Osteoblast (primary cell): ENCODE measurements at regions not wholly inside any gene's neighbourhood (a gene's known extent, or its start where the extent isn't known, plus 50 kb on each side); places are given as distances from the start of the nearest gene placed in this dataset.

Source experiments
- DNase-seq: peaks from one replicate; pipeline ENCODE4 v3.0.0; 2011; ENCODE audit warnings: low spot score, mixed read lengths; ENCODE audit not compliant: insufficient read length; ENCODE audit errors: missing footprints
- H2AFZ ChIP-seq: 2 replicates; pipeline ENCODE4 v1.6.0; 2011; ENCODE audit warnings: mild to moderate bottlenecking, low read length
- H3K27ac ChIP-seq: 2 replicates; pipeline ENCODE4 v1.5.1; 2011; ENCODE audit warnings: mild to moderate bottlenecking, low read depth, low read length, moderate library complexity
- H3K27me3 ChIP-seq: 2 replicates; pipeline ENCODE4 v1.6.0; 2012; ENCODE audit warnings: mild to moderate bottlenecking, control low read depth, inconsistent platforms, low read length, moderate library complexity; ENCODE audit not compliant: insufficient read depth
- H3K36me3 ChIP-seq: 2 replicates; pipeline ENCODE4 v1.5.1; 2011; ENCODE audit warnings: mild to moderate bottlenecking, low read length, control low read depth, moderate library complexity; ENCODE audit not compliant: insufficient read depth
- H3K4me1 ChIP-seq: 2 replicates; pipeline ENCODE4 v1.5.1; 2011; ENCODE audit warnings: mild to moderate bottlenecking, low read length, control low read depth, moderate library complexity; ENCODE audit not compliant: insufficient read depth
- H3K4me2 ChIP-seq: 2 replicates; pipeline ENCODE4 v1.6.0; 2011; ENCODE audit warnings: mild to moderate bottlenecking, low read length; ENCODE audit not compliant: insufficient read depth
- H3K4me3 ChIP-seq: fragments of 200-600 bp; sonication (generic); 3 replicates; pipeline ENCODE4 v1.5.1; 2012; ENCODE audit warnings: mild to moderate bottlenecking, low read length, inconsistent platforms; ENCODE audit not compliant: insufficient read depth
- H3K79me2 ChIP-seq: 2 replicates; pipeline ENCODE4 v1.6.0; 2012; ENCODE audit warnings: mild to moderate bottlenecking, low read length, control low read depth, inconsistent platforms; ENCODE audit not compliant: insufficient read depth
- H3K9me3 ChIP-seq: 2 replicates; pipeline ENCODE4 v1.5.1; 2011; ENCODE audit warnings: low read depth, low read length, control low read depth
- H4K20me1 ChIP-seq: 2 replicates; pipeline ENCODE4 v1.6.0; 2012; ENCODE audit warnings: mild to moderate bottlenecking, low read length, control low read depth; ENCODE audit not compliant: insufficient read depth
- CTCF ChIP-seq: IDR thresholded peaks from 2 replicates; pipeline ENCODE4 v1.5.1; 2011; ENCODE audit warnings: mild to moderate bottlenecking, low read depth, low read length, moderate library complexity; ENCODE audit errors: extremely low read depth

- DNase-seq: no peak
- no peak overlapping the region for H2AFZ ChIP-seq
- H3K4me1 ChIP-seq: no peaks in the 10 kb centered on the region
- H3K27me3 ChIP-seq: no peaks in the 10 kb centered on the region
- no peak overlapping the region for H3K4me2 ChIP-seq
- no peaks in the 10 kb centered on the region for H3K36me3 ChIP-seq
- H3K27ac ChIP-seq: no peak overlapping the region
- H3K9me3 ChIP-seq: no peaks in the 10 kb centered on the region
- H3K4me3 ChIP-seq: no peak overlapping the region
- no peaks in the 10 kb centered on the region for H4K20me1 ChIP-seq
- H3K79me2 ChIP-seq: no peaks in the 10 kb centered on the region
- TF ChIP-seq CTCF: no peak
Measured at GRCh38 chr4:82149750-82150149, 224.0 kb downstream of the HNRNPD start.

GRCh38 chr4:82145850-82146249 lies 227.9 kb downstream of the HNRNPD start:
- no peak overlapping the region for H2AFZ ChIP-seq
- H3K4me1 ChIP-seq: no peaks in the 10 kb centered on the region
- H3K36me3 ChIP-seq: no peaks in the 10 kb centered on the region
- TF ChIP-seq CTCF: no peak
- no peak overlapping the region for H3K4me2 ChIP-seq
- no peaks in the 10 kb centered on the region for H3K27me3 ChIP-seq
- no peaks in the 10 kb centered on the region for H3K9me3 ChIP-seq
- no peaks in the 10 kb centered on the region for H4K20me1 ChIP-seq
- H3K27ac ChIP-seq: no peak overlapping the region
- no peak overlapping the region for H3K4me3 ChIP-seq
- H3K79me2 ChIP-seq: no peaks in the 10 kb centered on the region
- DNase-seq: no peak

DNA sequence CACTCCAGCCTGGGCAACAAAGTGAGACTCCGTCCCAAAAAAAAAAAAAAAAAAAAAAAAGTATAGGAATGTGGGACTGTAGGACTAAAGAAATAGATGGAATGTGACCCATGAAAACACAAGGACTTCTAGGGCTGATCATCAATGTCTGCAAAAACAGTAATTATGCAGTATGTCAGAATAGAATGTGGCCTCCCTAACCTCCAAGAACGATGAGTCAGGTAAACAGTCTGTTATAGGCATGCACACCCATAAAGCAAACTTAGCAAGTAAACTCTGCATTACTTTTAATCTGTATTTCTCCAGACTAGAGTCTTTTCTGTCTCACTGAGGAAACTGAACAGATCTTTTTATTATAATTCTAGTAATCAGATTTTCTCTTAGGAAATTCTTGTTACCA lies 233.4 kb downstream of the HNRNPD start:
- no peak overlapping the region for H3K4me3 ChIP-seq
- H3K4me2 ChIP-seq: no peak overlapping the region
- DNase-seq: no peak
- no peaks in the 10 kb centered on the region for H4K20me1 ChIP-seq
- H3K79me2 ChIP-seq: no peaks in the 10 kb centered on the region
- H3K9me3 ChIP-seq: no peaks in the 10 kb centered on the region
- H3K4me1 ChIP-seq: no peaks in the 10 kb centered on the region
- H3K36me3 ChIP-seq: no peaks in the 10 kb centered on the region
- no peaks in the 10 kb centered on the region for H3K27me3 ChIP-seq
- H3K27ac ChIP-seq: no peak overlapping the region
- TF ChIP-seq CTCF: no peak
- no peak overlapping the region for H2AFZ ChIP-seq

GRCh38 chr4:82139287-82139686 lies 234.5 kb downstream of the HNRNPD start:
- no peaks in the 10 kb centered on the region for H4K20me1 ChIP-seq
- no peaks in the 10 kb centered on the region for H3K79me2 ChIP-seq
- H3K4me1 ChIP-seq: no peaks in the 10 kb centered on the region
- H2AFZ ChIP-seq: no peak overlapping the region
- no peaks in the 10 kb centered on the region for H3K9me3 ChIP-seq
- no peaks in the 10 kb centered on the region for H3K36me3 ChIP-seq
- no peak overlapping the region for H3K4me2 ChIP-seq
- H3K4me3 ChIP-seq: no peak overlapping the region
- no peaks in the 10 kb centered on the region for H3K27me3 ChIP-seq
- H3K27ac ChIP-seq: no peak overlapping the region
- no peak for TF ChIP-seq CTCF
- no peak for DNase-seq
